ELF-1 (cell line): ENCODE measurements at regions not wholly inside any gene's neighbourhood (a gene's known extent, or its start where the extent isn't known, plus 50 kb on each side); places are given as distances from the start of the nearest gene placed in this dataset.
"Not testable (repeated sequence)": the region's sequence is repeated elsewhere in the genome, so short reads cannot be mapped to it uniquely, and the experiment has no call there.

ENCODE experiments used
- DNase-seq: peaks from one replicate; pipeline ENCODE4 v3.0.0-alpha.2; 2016; ENCODE audit warnings: low read depth, low spot score

DNA sequence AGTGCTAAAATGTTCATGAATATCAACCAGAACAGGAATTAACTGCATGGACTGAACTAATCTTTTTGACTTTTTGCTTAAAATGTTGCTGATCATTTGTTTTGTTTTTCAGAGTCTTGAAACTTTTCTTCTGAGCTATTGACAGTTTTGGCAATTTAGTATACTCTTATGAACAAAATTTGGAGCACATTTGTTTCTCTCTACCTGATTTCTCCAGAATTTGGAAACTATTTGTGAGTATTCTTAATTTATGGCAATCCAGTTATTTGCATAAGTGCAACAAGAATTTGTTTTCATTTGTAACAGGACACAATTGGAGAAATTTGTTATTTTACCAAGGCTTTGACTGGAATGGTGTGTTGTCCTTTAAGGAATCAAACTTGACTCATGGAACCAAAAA lies 107.4 kb downstream of the RTP4 start:
- DNase-seq = not testable (repeated sequence)

DNA sequence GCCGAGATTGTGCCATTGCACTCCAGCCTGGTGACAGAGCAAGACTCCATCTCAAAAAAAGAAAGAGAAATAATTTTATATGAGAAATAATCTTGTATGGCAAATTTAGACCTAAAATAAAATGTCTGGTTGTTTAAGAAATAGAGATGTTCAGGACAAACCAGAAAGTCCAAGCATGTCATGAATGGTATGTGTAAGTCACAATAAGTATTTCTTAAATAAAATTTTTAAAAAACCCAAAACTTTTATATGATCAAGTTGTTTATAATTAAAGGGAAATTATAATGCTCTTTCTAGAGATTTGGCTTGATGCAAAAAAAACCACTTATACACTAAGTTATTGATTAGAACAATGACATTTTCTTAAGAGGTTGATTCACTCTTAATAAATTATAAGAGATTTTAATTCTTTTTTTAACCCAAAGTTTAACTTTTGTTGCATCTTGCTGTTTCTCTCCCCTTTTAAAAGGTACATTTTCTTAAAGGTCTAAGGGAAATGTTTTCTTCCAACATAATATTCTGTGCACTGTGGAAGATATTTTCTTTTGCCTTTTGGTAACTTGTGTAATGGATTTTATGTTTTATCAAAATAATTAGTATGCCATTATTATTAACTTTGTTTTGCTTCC lies 105.7 kb downstream of the RTP4 start:
- DNase-seq = no peak

GRCh38 chr3:187466306-187466705 lies 98.1 kb downstream of the RTP4 start:
- DNase-seq = peak; percentile 31

GRCh38 chr3:187465503-187465902 lies 97.3 kb downstream of the RTP4 start:
- peak; percentile 35 for DNase-seq

GRCh38 chr3:187464682-187465081 lies 96.5 kb downstream of the RTP4 start:
- DNase-seq = no peak

- DNase-seq = no peak
Measured at GRCh38 chr3:187458921-187459320, 90.7 kb downstream of the RTP4 start.

GRCh38 chr3:187458383-187458782 lies 90.2 kb downstream of the RTP4 start:
- DNase-seq = no peak

GRCh38 chr3:187456250-187456649 lies 88.1 kb downstream of the RTP4 start:
- DNase-seq = no peak

DNA sequence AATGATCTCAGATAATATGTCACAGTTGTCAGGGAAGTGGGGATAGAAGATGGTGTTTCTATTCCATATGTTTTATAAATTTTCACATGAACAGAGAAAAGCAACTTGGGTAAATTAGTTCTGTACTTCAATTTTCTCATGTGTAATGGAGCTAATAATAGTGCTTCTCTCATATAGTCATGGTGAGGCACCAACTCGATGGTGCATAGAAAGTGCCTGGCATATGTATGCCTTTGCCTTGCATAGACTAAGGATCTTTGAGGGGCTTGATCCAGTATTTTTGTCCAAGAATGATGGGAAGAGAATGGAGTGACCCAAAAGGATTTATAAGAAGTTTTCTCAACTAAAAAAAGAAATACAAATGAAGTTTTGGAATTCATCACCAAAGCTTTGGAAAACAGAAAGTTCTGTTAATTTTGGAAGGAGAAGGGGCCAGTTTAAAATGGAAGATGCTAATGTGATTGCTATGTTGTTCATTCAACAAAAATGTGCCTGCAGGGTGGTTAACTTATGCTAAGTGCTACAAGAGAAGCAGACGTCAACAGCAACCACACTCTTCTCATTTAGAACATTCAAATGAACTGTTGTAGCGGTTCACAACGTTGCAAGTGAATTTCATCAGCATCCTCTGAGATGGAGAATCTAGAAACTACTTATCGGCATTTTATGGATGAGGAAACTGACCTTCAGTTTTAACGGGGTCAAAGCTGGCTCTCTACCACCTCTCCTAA lies 86.1 kb downstream of the RTP4 start:
- DNase-seq = no peak

- no peak for DNase-seq
Measured at GRCh38 chr3:187450431-187451190, 82.4 kb downstream of the RTP4 start.

DNA sequence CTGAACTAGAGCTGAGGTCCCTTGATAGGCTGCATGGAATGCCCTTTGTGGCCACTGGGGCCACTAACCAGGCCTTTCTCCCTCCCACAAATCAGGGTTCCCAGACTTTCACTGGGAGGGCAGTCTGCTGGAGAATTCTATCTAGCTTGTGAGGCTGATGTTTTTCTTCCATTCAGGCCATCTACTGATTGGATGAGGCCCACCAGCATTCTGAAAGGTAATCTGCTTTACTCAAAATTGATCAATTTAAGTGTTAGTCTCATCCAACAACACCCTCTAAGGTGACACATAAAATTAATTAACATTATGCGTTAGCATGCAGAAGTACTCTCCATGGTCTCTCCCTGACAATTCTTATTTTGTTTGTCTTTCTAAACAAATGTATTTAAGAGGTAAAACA lies 80.5 kb downstream of the RTP4 start:
- DNase-seq = no peak

- no peak for DNase-seq
Measured at GRCh38 chr3:187447737-187448136, 79.6 kb downstream of the RTP4 start.

DNA sequence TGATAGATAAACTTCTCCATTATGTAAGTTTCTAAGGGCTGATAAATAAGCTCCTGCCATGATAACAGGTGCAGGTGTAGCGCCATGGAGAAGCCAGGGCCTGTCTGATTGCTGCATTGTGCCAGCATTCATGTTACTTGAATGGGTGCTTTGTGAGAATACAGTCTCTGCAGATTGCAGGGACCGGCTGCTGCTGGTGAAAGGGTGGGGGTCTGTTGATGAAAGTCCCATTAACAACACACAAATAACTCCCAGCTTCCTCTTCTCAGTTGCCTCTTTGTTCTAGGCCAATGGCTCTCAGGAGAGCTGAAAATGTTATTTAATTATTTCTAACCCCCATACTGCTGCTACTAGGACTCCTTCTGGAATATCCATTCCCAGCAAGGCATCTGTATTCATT lies 77.2 kb downstream of the RTP4 start:
- no peak for DNase-seq

DNA sequence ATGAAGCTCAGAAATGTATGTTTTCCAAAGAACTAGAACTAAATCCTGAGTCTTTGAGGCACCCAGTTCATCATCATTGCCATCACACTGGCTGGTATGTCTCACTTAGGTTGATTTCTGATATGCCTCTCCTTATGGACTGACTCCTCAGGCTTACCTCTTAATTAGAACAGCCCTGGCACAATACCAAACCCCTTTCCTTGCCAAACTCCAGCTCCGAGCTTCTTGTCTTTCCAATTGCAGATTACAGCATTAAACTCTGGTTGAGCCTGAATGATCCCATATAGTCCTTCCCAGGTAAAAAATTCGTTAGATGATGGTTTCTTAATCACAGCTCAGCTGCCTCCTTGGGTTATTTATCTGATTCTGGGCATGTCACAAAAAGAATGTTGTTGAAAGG lies 66.3 kb downstream of the RTP4 start:
- no peak for DNase-seq

DNA sequence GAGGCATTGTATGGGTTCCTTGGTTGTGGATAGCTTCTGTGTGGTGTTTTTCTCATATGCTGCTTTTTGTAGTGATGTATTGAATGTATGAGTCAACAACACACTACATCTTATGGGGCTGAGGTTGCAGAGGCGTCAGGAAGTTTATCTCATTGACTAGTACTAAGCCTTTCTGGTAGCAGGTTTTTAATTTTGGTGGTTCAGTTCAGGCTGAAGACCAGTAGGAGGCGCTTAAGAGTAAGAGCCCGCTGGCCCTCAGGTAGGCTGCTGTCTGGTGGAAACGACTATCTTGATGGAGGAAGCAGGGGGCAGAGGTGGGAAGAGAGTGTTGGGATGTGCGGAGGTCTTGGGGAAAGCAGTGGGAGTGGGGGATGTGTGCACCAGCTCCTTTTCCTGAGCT lies 62.4 kb downstream of the RTP4 start:
- DNase-seq = peak; percentile 15
